Erythroblast (primary cell): ENCODE measurements at regions not wholly inside any gene's neighbourhood (a gene's known extent, or its start where the extent isn't known, plus 50 kb on each side); places are given as distances from the start of the nearest gene placed in this dataset.

ENCODE experiments used
- GATA1 ChIP-seq: IDR thresholded peaks from 2 replicates; pipeline ENCODE4 v1.6.1; 2011; ENCODE audit warnings: low read depth, mild to moderate bottlenecking, control low read depth, low read length, moderate library complexity
- POLR2A ChIP-seq: IDR thresholded peaks from 2 replicates; pipeline ENCODE4 v1.6.1; 2011; ENCODE audit warnings: mild to moderate bottlenecking, low read length

GRCh38 chr17:33463887-33464286 is 170.8 kb upstream of the ASIC2 start:
- TF ChIP-seq POLR2A, result no peak
- no peak for TF ChIP-seq GATA1
